ENCODE measurements at regions not wholly inside any gene's neighbourhood (a gene's known extent, or its start where the extent isn't known, plus 50 kb on each side); places are given as distances from the start of the nearest gene placed in this dataset.
A peak's percentile ranks its signal among the peaks of the same experiment; 100 is the strongest.

GRCh38 chr13:33756929-33757328 is 61.0 kb upstream of the RFC3 start:
- CTCF ChIA-PET: no interaction called here
- POLR2A ChIA-PET: no interaction called here

GRCh38 chr13:33757713-33758112 is 60.2 kb upstream of the RFC3 start:
- Histone ChIP-seq H3K27me3 (ENCODE audit: control insufficient read depth, insufficient read depth, low read length) (0 out of 2 replicates have a peak, but pooled peaks cover 1% of the 10 kb centered on the region), H3K4me3 (ENCODE audit: low read depth, low read length) (no peak overlapping the region), H3K36me3 (ENCODE audit: control insufficient read depth, insufficient read depth, low read length) (no peaks in the 10 kb centered on the region)
- no peak for DNase-seq (ENCODE audit: low read depth)
- POLR2A ChIA-PET: no interaction called here
- TF ChIP-seq CTCF (IDR thresholded peaks at IDR 0.05; ENCODE audit: insufficient read depth, low read depth, low read length): no peak
- CTCF ChIA-PET: interaction anchor here (0.6 to 0.8 kb wide), 2 partner anchors 34 to 132 kb away, joined by 3 read pairs; no protein-coding TSS in a partner anchor

More at GRCh38 chr13:33756929-33757328, 61.0 kb upstream of the RFC3 start:
- TF ChIP-seq CTCF (IDR thresholded peaks at IDR 0.05; ENCODE audit: insufficient read depth, low read depth, low read length): no peak
- no peak for DNase-seq (ENCODE audit: low read depth)
- H3K27me3 ChIP-seq (ENCODE audit: control insufficient read depth, insufficient read depth, low read length): peaks cover 1% of the 10 kb centered on the region; the same call in 1 of the 2 replicates
- no peaks in the 10 kb centered on the region for H3K36me3 ChIP-seq (ENCODE audit: control insufficient read depth, insufficient read depth, low read length)
- no peak overlapping the region for H3K4me3 ChIP-seq (ENCODE audit: low read depth, low read length)

GRCh38 chr13:33758113-33758512 is 59.8 kb upstream of the RFC3 start:
- H3K36me3 ChIP-seq (ENCODE audit: control insufficient read depth, insufficient read depth, low read length): no peaks in the 10 kb centered on the region
- no peak for DNase-seq (ENCODE audit: low read depth)
- 0 out of 2 replicates have a peak, but pooled peaks cover 1% of the 10 kb centered on the region for H3K27me3 ChIP-seq (ENCODE audit: control insufficient read depth, insufficient read depth, low read length)
- ChIA-PET CTCF (interaction anchor here (0.6 to 0.8 kb wide), 2 partner anchors 34 to 132 kb away, joined by 3 read pairs; no protein-coding TSS in a partner anchor), POLR2A (no interaction called here)
- H3K4me3 ChIP-seq (ENCODE audit: low read depth, low read length): no peak overlapping the region
- TF ChIP-seq CTCF (IDR thresholded peaks at IDR 0.05; ENCODE audit: insufficient read depth, low read depth, low read length): no peak

- CTCF ChIA-PET: interaction anchor here (1.0 to 2.2 kb wide), 4 partner anchors 9 to 1401 kb away, joined by 3 to 7 read pairs (median 3); no protein-coding TSS in a partner anchor
- Histone ChIP-seq H3K27me3 (ENCODE audit: control insufficient read depth, insufficient read depth, low read length) (peaks cover 1% of the 10 kb centered on the region), H3K4me3 (ENCODE audit: low read depth, low read length) (no peak overlapping the region), H3K36me3 (ENCODE audit: control insufficient read depth, insufficient read depth, low read length) (no peaks in the 10 kb centered on the region)
- peak; percentile 39 for TF ChIP-seq CTCF (IDR thresholded peaks at IDR 0.05; ENCODE audit: insufficient read depth, low read depth, low read length)
- DNase-seq (ENCODE audit: low read depth): no peak
- POLR2A ChIA-PET: interaction anchor here (0.6 kb wide), 1 partner anchor 805 kb away, joined by 3 read pairs; no protein-coding TSS in a partner anchor
Observed at GRCh38 chr13:33761740-33762139, 56.2 kb upstream of the RFC3 start.

- peaks cover 1% of the 10 kb centered on the region for H3K27me3 ChIP-seq (ENCODE audit: control insufficient read depth, insufficient read depth, low read length)
- no peak for TF ChIP-seq CTCF (IDR thresholded peaks at IDR 0.05; ENCODE audit: insufficient read depth, low read depth, low read length)
- ChIA-PET POLR2A (no interaction called here), CTCF (interaction anchor here (2.2 kb wide), 1 partner anchor 37 kb away, joined by 7 read pairs; no protein-coding TSS in a partner anchor)
- no peaks in the 10 kb centered on the region for H3K36me3 ChIP-seq (ENCODE audit: control insufficient read depth, insufficient read depth, low read length)
- H3K4me3 ChIP-seq (ENCODE audit: low read depth, low read length): no peak overlapping the region
- DNase-seq (ENCODE audit: low read depth): no peak
Observed at GRCh38 chr13:33763021-33763420, 54.9 kb upstream of the RFC3 start.

Data from BJ (cell line).